HG03135 (cell line): ENCODE measurements at regions not wholly inside any gene's neighbourhood (a gene's known extent, or its start where the extent isn't known, plus 50 kb on each side); places are given as distances from the start of the nearest gene placed in this dataset.
"Not testable (repeated sequence)": the region's sequence is repeated elsewhere in the genome, so short reads cannot be mapped to it uniquely, and the experiment has no call there.

Source experiments
- ATAC-seq: cut with Tn5 transposase; IDR thresholded peaks from one replicate; pipeline ENCODE4 v1.9.1; 2021; ENCODE audit warnings: mild to moderate bottlenecking, moderate library complexity; ENCODE audit not compliant: unreplicated experiment

- ATAC-seq, result no peak
Observed at GRCh38 chr6:27747637-27748036, 164.6 kb downstream of the OR2B2 start.

DNA sequence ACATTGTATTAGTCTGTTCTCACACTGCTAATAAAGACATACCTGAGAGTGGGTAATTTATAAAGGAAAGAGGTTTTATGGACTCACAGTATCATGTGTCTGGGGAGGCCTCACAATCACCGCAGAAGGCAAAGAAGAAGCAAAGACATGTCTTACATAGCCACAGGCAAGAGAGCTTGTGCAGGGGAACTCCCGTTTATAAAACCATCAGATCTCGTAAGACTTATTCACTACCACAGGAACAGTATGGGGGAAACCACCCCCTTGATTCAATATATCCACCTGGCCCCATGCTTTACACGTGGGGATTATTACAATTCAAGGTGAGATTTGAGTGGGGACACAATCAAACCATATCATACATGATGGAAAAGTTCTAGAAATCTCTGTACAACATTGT lies 165.3 kb downstream of the OR2B2 start:
- ATAC-seq, result not testable (repeated sequence)

DNA sequence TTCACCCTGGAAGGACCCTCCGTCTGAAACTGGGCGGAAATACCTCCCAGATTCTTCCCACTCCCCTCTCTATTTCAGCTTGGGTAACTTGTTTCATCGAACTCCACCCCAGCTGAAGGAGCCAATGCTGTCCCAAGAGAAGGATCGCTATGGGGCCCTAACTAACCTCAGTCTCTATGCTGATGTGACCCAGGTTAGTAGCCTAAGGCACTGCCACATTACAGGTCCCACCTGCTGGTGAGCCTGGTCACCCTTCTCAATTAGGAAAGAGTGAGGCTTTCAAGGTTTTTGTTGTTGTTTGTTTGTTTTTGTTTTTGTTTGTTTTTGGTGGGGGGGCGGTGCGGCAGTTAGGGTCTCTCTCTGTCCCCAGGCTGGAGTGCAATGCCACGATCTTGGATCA lies 168.4 kb downstream of the OR2B2 start:
- ATAC-seq, result no peak

DNA sequence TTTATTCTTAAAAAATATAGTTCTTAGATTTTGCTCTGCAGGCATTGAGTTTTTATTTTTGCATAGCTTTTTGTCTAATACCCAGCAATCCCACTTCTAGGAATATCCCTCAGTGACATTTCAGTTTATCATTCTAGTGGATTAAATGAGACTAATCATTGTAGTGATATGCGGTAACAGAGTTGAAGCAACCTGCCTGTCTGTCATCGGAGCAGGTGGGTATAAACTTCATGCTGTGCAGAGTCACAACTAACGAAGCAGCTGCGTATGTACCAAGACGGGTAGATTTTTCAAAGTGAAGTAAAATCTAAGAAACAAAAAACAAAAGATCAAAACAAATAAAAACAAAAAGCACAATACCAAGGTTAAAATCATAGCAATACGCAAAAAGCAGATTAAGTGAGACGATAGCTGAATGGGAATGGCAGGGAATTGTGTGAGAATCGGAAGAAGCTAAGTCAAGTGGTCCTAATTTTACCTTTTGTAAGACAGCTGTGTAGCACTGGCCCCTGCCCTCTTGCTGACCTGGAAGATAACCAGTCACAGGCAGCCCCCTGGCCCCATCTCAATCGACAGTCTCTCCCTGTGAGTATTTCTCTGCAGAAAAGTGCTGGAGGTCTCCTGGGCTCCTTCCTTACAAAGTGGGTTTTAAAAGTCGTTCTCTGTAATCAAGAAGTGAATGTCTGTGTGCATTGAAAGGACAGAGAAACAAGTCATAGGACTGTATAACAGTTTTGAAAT lies 169.2 kb downstream of the OR2B2 start:
- ATAC-seq, result no peak

GRCh38 chr6:27739902-27740301 lies 172.3 kb downstream of the OR2B2 start:
- ATAC-seq, result not testable (repeated sequence)

- no peak for ATAC-seq
Observed at GRCh38 chr6:27736686-27737085, 175.5 kb downstream of the OR2B2 start.

- ATAC-seq, result no peak
Observed at GRCh38 chr6:27728442-27728841, 183.8 kb downstream of the OR2B2 start.

DNA sequence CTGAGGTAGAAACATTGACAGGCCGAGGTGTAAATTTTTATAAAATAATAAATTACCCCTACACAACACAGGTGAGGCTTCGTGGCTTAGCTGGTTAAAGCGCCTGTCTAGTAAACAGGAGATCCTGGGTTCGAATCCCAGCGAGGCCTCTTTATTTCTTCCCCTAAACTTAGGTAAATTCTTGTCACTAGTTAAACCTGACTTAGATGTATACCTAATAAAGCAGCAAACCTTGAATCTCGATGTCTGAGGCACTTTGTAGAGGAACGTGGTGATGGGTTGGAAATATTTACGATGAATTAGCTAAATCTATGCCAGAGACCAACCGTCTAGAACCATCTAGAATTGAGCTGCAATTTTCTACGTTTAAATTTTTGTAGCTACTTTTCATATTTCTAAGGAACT lies 185.6 kb downstream of the OR2B2 start:
- no peak for ATAC-seq

GRCh38 chr6:27720607-27721580 lies 191.3 kb downstream of the OR2B2 start:
- ATAC-seq, result no peak

DNA sequence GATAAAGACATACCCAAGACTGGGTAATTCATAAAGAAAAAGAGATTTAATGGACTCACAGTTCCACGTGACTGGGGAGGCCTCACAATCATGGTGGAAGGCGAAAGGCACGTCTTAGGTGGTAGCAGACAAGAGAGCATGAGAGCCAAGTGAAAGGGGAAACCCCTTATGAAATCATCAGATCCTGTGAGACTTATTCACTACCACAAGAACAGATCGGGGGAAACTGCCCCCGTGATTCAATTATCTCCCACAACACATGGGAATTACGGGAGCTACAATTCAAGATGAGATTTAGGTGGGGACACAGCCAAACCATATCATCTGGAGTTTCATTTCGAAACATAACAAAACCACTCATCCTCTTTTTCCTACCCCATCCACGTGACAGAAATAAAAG lies 193.2 kb downstream of the OR2B2 start:
- not testable (repeated sequence) for ATAC-seq

- no peak for ATAC-seq
Observed at GRCh38 chr6:27706431-27706830, 205.8 kb downstream of the OR2B2 start.

DNA sequence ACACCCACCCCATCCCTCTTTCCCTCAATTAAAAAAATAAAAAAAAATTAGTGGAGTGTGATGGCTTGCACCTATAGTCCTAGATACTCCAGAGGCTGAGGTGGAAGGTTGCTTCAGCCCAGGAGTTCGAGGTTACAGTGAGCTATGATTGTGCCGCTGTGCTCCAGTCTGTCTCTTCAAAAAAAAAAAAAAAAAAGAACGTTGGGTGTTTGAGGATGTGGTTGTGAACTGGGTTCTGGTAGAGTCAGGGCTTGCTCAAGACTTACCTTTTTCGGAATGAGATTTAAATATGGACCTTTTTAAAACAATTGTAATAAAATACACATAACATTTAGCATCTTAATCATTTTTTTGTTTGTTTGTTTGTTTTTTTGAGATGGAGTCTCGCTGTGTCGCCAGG lies 211.9 kb downstream of the OR2B2 start:
- ATAC-seq, result no peak

GRCh38 chr6:27694547-27694874 lies 217.7 kb downstream of the OR2B2 start:
- ATAC-seq, result no peak

GRCh38 chr6:27693766-27694546 lies 218.2 kb downstream of the OR2B2 start:
- ATAC-seq, result no peak

GRCh38 chr6:27692133-27692532 lies 219.2 kb upstream of the ZNF184 start:
- ATAC-seq, result not testable (repeated sequence)

DNA sequence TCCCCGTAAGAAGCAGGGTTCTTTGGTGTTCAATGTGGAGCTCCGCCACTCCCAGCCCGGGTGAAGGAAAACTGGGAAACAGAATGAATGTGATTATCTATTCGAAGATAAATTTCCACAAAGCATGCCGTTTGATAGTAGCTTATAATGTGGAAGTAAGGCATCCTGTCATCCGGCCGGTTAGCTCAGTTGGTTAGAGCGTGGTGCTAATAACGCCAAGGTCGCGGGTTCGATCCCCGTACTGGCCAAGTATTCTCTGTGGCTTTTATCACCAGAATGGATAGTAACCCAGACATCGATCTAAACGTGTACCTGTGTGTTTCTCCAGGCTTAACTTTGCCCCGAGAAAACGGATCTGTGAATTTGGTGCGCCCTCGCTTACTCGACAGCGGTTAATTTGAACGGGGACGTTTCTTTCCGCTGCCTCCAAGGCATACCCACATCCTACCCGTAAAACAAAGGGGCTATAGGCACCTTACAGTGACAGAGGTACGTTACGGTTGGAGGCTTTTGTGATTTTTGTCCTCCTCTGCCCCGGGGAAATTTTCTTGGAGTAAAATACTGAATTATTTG lies 215.2 kb upstream of the ZNF184 start:
- ATAC-seq, result peak; percentile 52

DNA sequence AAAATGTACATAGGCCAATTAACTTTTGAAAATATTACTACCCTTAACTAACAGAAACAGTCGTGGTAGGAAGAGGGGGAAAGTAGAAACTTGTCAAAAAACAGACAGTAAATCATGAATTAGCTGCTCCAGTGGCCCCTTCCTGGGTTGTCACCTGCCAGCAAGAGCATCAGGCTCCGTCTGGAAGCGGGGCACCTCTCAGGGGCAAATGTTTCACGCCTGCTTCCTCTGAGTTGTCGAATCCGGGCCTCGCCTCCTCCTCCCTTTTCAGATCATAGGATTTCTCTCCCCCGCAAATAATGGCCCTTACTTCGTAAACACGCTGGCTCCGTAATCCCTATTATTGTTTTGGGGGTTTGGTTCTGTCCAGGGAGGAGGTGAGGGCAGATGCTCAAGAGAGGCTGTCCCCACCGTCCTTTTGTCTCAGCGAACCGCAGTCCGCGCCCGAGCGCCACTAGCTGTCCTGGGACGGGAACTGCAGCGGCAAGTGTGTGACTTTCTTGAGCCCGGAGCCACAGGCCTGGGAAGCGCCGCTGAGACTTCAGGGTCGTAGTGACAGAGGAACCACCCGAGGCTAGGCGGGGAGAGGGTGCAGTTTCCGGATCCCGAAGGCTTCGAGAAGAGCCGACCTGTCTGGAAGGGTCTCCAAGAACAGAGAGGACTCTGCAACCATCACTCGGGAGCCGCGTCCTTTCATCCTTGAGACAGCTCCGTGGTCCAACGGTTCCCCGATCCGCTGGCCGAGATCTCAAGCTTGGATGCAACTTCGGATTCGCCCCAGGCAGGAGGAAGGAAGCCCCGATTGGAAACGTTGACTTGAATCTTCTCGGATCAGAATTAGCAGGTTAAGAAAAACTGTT lies 214.5 kb upstream of the ZNF184 start:
- ATAC-seq, result peak; percentile 61

DNA sequence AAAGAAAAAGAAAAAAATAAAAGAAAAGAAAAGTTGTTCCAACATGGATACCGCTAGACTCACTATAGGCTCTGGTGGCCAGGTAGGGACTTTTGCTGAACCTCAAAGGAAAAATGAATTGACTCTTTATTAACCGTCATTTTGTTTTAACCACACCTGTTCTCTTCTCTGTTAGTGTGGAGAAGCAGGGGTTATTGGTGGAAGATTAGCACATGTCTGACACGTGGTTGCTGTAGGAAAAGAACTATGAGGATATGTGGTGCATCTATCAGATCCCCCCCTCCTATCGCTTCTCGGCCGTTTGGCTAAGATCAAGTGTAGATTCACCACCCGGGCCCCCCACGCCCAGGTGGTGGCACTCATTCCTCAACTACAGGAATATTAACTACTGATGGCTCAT lies 212.4 kb upstream of the ZNF184 start:
- no peak for ATAC-seq

DNA sequence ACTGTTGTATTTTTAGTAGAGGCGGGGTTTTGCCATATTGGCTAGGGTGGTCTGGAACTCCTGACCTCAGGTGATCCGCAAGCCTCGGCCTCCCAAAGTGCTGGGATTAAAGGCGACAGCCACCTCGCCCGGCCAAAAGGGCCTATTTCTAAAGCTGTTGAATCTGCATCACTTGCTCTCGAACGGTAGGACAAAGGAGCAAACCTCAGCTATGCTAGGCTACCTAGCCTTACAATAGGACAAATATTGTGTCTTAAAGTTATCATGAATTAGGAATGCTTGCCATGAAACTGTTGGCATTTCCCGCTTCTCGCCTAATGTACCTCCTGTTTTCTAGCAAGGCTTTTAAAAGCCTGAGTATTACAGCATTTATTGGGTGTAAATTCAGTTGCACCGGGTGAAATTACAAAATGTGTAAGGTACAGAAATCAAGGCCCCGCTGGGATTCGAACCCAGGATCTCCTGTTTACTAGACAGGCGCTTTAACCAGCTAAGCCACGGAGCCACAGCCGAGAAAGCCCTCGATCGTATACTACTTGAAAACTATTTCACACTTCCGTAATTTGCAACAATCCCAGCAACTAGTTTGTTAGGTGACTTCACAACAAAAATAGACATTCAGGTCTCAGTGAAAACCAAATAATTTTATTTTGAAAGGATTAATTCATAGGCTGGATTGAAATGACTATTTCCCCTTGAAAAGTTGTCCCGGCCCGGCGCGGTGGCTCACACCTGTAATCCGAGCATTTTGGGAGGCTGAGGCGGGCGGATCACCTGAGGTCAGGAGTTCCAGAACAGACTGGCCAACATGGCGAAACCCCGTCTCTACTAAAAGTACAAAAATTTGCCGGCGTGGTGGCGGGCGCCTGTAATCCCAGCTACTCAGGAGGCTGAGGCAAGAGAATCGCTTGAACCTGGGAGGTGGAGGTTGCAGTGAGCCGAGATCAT lies 211.6 kb upstream of the ZNF184 start:
- no peak for ATAC-seq
